HG02571 (cell line): ENCODE measurements at regions not wholly inside any gene's neighbourhood (a gene's known extent, or its start where the extent isn't known, plus 50 kb on each side); places are given as distances from the start of the nearest gene placed in this dataset.
A peak's percentile ranks its signal among the peaks of the same experiment; 100 is the strongest.

Experiments
- ATAC-seq: cut with Tn5 transposase; IDR thresholded peaks from one replicate; pipeline ENCODE4 v1.9.1; 2021; ENCODE audit warnings: mild to moderate bottlenecking, moderate library complexity; ENCODE audit not compliant: unreplicated experiment

GRCh38 chr11:19441752-19442553, 201.2 kb upstream of the E2F8 start:
- peak; percentile 91 for ATAC-seq

GRCh38 chr11:19441288-19441687, 200.5 kb upstream of the E2F8 start:
- no peak for ATAC-seq

- ATAC-seq: no peak
Measured at GRCh38 chr11:19437760-19438159, 197.0 kb upstream of the E2F8 start.

- ATAC-seq: no peak
Measured at GRCh38 chr11:19436932-19437331, 196.2 kb upstream of the E2F8 start.

GRCh38 chr11:19435306-19435989, 194.7 kb upstream of the E2F8 start:
- no peak for ATAC-seq

GRCh38 chr11:19433791-19434190, 193.0 kb upstream of the E2F8 start:
- no peak for ATAC-seq

GRCh38 chr11:19433367-19433766, 192.6 kb upstream of the E2F8 start:
- ATAC-seq: peak; percentile 52

GRCh38 chr11:19432370-19433061, 191.8 kb upstream of the E2F8 start:
- peak; percentile 60 for ATAC-seq

- ATAC-seq: no peak
Measured at GRCh38 chr11:19430754-19431398, 190.1 kb upstream of the E2F8 start.

- no peak for ATAC-seq
Measured at GRCh38 chr11:19430346-19430745, 189.6 kb upstream of the E2F8 start.

- no peak for ATAC-seq
Measured at GRCh38 chr11:19429108-19429760, 188.5 kb upstream of the E2F8 start.

GRCh38 chr11:19428206-19429002, 187.7 kb upstream of the E2F8 start:
- ATAC-seq: no peak

- no peak for ATAC-seq
Measured at GRCh38 chr11:19426756-19427403, 186.1 kb upstream of the E2F8 start.

- ATAC-seq: no peak
Measured at GRCh38 chr11:19426011-19426755, 185.4 kb upstream of the E2F8 start.

- no peak for ATAC-seq
Measured at GRCh38 chr11:19422276-19422675, 181.5 kb upstream of the E2F8 start.

- ATAC-seq: no peak
Measured at GRCh38 chr11:19420868-19421533, 180.3 kb upstream of the E2F8 start.

GRCh38 chr11:19419808-19420207, 179.1 kb upstream of the E2F8 start:
- no peak for ATAC-seq

- no peak for ATAC-seq
Measured at GRCh38 chr11:19419021-19419750, 178.4 kb upstream of the E2F8 start.
